Keratinocyte (primary cell): ENCODE measurements at regions not wholly inside any gene's neighbourhood (a gene's known extent, or its start where the extent isn't known, plus 50 kb on each side); places are given as distances from the start of the nearest gene placed in this dataset.

Experiments used
- DNase-seq: peaks from one replicate; pipeline ENCODE4 v3.0.0-alpha.2; 2011; ENCODE audit warnings: low read depth, missing footprints, low spot score
- FAIRE-seq: peaks from 2 replicates; lab custom pipeline; 2011; peaks lifted over from hg19 to GRCh38; lab: Jason Lieb, UNC
- H2AFZ ChIP-seq: 2 replicates; pipeline ENCODE4 v1.6.0; 2012; ENCODE audit warnings: low read length, control low read depth, inconsistent platforms; ENCODE audit not compliant: control insufficient read depth
- H3K27ac ChIP-seq: 2 replicates; pipeline ENCODE4 v1.5.1; 2011; ENCODE audit warnings: low read length; ENCODE audit not compliant: control insufficient read depth, insufficient read depth
- H3K27me3 ChIP-seq: 3 replicates; pipeline ENCODE4 v1.6.0; 2011; ENCODE audit warnings: low read length; ENCODE audit not compliant: control insufficient read depth, insufficient read depth; ENCODE audit errors: extremely low read depth
- H3K36me3 ChIP-seq, 2 experiments: 2 replicates in 1 of 2; 3 replicates in 1 of 2; pipeline ENCODE4 v1.5.1; 2011; ENCODE audit warnings: low read length in 2 of 2, mild to moderate bottlenecking in 1 of 2; ENCODE audit not compliant: control insufficient read depth in 2 of 2, insufficient read depth in 2 of 2; ENCODE audit errors: extremely low read depth in 1 of 2
- H3K4me1 ChIP-seq: 3 replicates; pipeline ENCODE4 v1.5.1; 2011; ENCODE audit warnings: low read length; ENCODE audit not compliant: control insufficient read depth, insufficient read depth; ENCODE audit errors: extremely low read depth
- H3K4me2 ChIP-seq: 3 replicates; pipeline ENCODE4 v1.6.0; 2011; ENCODE audit warnings: low read depth, low read length; ENCODE audit not compliant: control insufficient read depth, insufficient read depth; ENCODE audit errors: extremely low read depth
- H3K4me3 ChIP-seq, 3 experiments: fragments of 200-600 bp in 1 of 3; sonication (generic) in 1 of 3; 2 replicates in 2 of 3; 3 replicates in 1 of 3; pipeline ENCODE4 v1.5.1; 2011 to 2016; ENCODE audit warnings: low read length in 3 of 3, mild to moderate bottlenecking in 3 of 3, control low read depth in 2 of 3, inconsistent platforms in 1 of 3, low read depth in 1 of 3, mixed read lengths in 1 of 3, mixed run types in 1 of 3, moderate library complexity in 1 of 3; ENCODE audit not compliant: control insufficient read depth in 2 of 3, insufficient read depth in 2 of 3; ENCODE audit errors: extremely low read depth in 1 of 3
- H3K79me2 ChIP-seq: 2 replicates; pipeline ENCODE4 v1.6.0; 2012; ENCODE audit warnings: low read length; ENCODE audit not compliant: control insufficient read depth, insufficient read depth
- H3K9ac ChIP-seq: 3 replicates; pipeline ENCODE4 v1.6.0; 2011; ENCODE audit warnings: low read length; ENCODE audit not compliant: control insufficient read depth, insufficient read depth; ENCODE audit errors: extremely low read depth
- H3K9me1 ChIP-seq: 3 replicates; pipeline ENCODE4 v1.6.0; 2011; ENCODE audit warnings: low read length; ENCODE audit not compliant: control insufficient read depth, insufficient read depth; ENCODE audit errors: extremely low read depth
- H3K9me3 ChIP-seq: 2 replicates; pipeline ENCODE4 v1.5.1; 2012; ENCODE audit warnings: low read depth, low read length; ENCODE audit not compliant: control insufficient read depth
- H4K20me1 ChIP-seq: 3 replicates; pipeline ENCODE4 v1.6.0; 2011; ENCODE audit warnings: low read length; ENCODE audit not compliant: control insufficient read depth, insufficient read depth; ENCODE audit errors: extremely low read depth
- EZH2 ChIP-seq: IDR thresholded peaks from one replicate; pipeline ENCODE4 v1.6.1; 2012; ENCODE audit warnings: inconsistent platforms, mild to moderate bottlenecking, low read length, moderate library complexity
- dilution Hi-C: fragments of 300-500 bp; cut with MboI; formaldehyde crosslinking; loops from one replicate; pipeline ENCODE4 v1.7.0; 2020; ENCODE audit warnings: low sequenced_read_pairs; ENCODE audit not compliant: extremely low pct_ligation_motif_present
- TF ChIP-seq, protein P1 (sequence below), 3 experiments: IDR thresholded peaks in 1 of 3; conservative IDR thresholded peaks in 1 of 3; optimal IDR thresholded peaks in 1 of 3; 2 replicates in 2 of 3; 3 replicates in 1 of 3; pipeline versions ENCODE3 to v1.5.1; 2011; ENCODE audit warnings: low read length in 3 of 3, mild to moderate bottlenecking in 3 of 3, moderate library complexity in 2 of 3, control low read depth in 1 of 3, inconsistent platforms in 1 of 3; ENCODE audit not compliant: insufficient read depth in 2 of 3; ENCODE audit errors: extremely low read depth in 1 of 3

GRCh38 chr20:24111858-24112257 lies 123.3 kb upstream of the GGTLC1 start:
- dilution Hi-C loops = no loop called here
- no peak for TF ChIP-seq EZH2
- TF ChIP-seq, protein P1, sequence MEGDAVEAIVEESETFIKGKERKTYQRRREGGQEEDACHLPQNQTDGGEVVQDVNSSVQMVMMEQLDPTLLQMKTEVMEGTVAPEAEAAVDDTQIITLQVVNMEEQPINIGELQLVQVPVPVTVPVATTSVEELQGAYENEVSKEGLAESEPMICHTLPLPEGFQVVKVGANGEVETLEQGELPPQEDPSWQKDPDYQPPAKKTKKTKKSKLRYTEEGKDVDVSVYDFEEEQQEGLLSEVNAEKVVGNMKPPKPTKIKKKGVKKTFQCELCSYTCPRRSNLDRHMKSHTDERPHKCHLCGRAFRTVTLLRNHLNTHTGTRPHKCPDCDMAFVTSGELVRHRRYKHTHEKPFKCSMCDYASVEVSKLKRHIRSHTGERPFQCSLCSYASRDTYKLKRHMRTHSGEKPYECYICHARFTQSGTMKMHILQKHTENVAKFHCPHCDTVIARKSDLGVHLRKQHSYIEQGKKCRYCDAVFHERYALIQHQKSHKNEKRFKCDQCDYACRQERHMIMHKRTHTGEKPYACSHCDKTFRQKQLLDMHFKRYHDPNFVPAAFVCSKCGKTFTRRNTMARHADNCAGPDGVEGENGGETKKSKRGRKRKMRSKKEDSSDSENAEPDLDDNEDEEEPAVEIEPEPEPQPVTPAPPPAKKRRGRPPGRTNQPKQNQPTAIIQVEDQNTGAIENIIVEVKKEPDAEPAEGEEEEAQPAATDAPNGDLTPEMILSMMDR (optimal IDR thresholded peaks at IDR 0.05 in 1 of 3, IDR thresholded peaks at IDR 0.05 in 1 of 3, conservative IDR thresholded peaks at IDR 0.05 in 1 of 3; ENCODE audit: extremely low read depth in 1 of 3, insufficient read depth in 2 of 3, low read length in 3 of 3) = no peak
- Histone ChIP-seq H3K79me2 (no peaks in the 10 kb centered on the region), H3K27ac (no peak overlapping the region), H3K4me1 (no peaks in the 10 kb centered on the region), H3K36me3 (no peaks in the 10 kb centered on the region), H2AFZ (peak overlapping the region; percentile 16), H3K4me2 (no peak overlapping the region), H3K9me1 (no peaks in the 10 kb centered on the region), H3K27me3 (no peaks in the 10 kb centered on the region), H4K20me1 (no peaks in the 10 kb centered on the region), H3K4me3 (no peak overlapping the region), H3K9ac (no peak overlapping the region), H3K9me3 (no peaks in the 10 kb centered on the region)
- FAIRE-seq = no peak
- DNase-seq = no peak

GRCh38 chr20:24109537-24109936 lies 121.0 kb upstream of the GGTLC1 start:
- no peak for DNase-seq
- no peak overlapping the region for H3K4me3 ChIP-seq
- TF ChIP-seq, protein P1 (optimal IDR thresholded peaks at IDR 0.05 in 1 of 3, IDR thresholded peaks at IDR 0.05 in 1 of 3, conservative IDR thresholded peaks at IDR 0.05 in 1 of 3; ENCODE audit: extremely low read depth in 1 of 3, insufficient read depth in 2 of 3, low read length in 3 of 3) = no peak
- TF ChIP-seq EZH2 = no peak
- H3K4me1 ChIP-seq = peaks cover 10% of the 10 kb centered on the region
- dilution Hi-C loops = no loop called here
- H2AFZ ChIP-seq = no peak overlapping the region
- H3K79me2 ChIP-seq = no peaks in the 10 kb centered on the region
- no peak overlapping the region for H3K9ac ChIP-seq
- FAIRE-seq = no peak
- no peaks in the 10 kb centered on the region for H3K36me3 ChIP-seq
- H3K27ac ChIP-seq = no peak overlapping the region
- no peaks in the 10 kb centered on the region for H3K9me1 ChIP-seq
- no peaks in the 10 kb centered on the region for H3K27me3 ChIP-seq
- H3K4me2 ChIP-seq = no peak overlapping the region
- no peaks in the 10 kb centered on the region for H3K9me3 ChIP-seq
- no peaks in the 10 kb centered on the region for H4K20me1 ChIP-seq
